ENCODE measurements at regions not wholly inside any gene's neighbourhood (a gene's known extent, or its start where the extent isn't known, plus 50 kb on each side); places are given as distances from the start of the nearest gene placed in this dataset.

GRCh38 chrX:9257718-9258420 is 207.0 kb upstream of the TBL1X start:
- Histone ChIP-seq H3K4me1 (no peaks in the 10 kb centered on the region), H3K27ac (no peak overlapping the region), H3K9me3 (no peaks in the 10 kb centered on the region), H3K4me3 (no peak overlapping the region), H3K36me3 (no peaks in the 10 kb centered on the region), H3K27me3 (no peaks in the 10 kb centered on the region)
- 74% methylated on average over 6 of the region's 6 CpGs for WGBS
- TF ChIP-seq EP300 (IDR thresholded peaks at IDR 0.05) (no peak), POLR2AphosphoS5 (IDR thresholded peaks at IDR 0.05) (no peak), CTCF (IDR thresholded peaks at IDR 0.05) (no peak), POLR2A (IDR thresholded peaks at IDR 0.05) (no peak)
- no peak for DNase-seq (ENCODE audit: low spot score in 2 of 2)

GRCh38 chrX:9258421-9259104 is 206.3 kb upstream of the TBL1X start:
- Histone ChIP-seq H3K36me3 (no peaks in the 10 kb centered on the region), H3K27ac (no peak overlapping the region), H3K9me3 (no peaks in the 10 kb centered on the region), H3K4me3 (no peak overlapping the region), H3K4me1 (no peaks in the 10 kb centered on the region), H3K27me3 (no peaks in the 10 kb centered on the region)
- DNase-seq (ENCODE audit: low spot score in 2 of 2) = no peak
- TF ChIP-seq POLR2A (IDR thresholded peaks at IDR 0.05) (no peak), POLR2AphosphoS5 (IDR thresholded peaks at IDR 0.05) (no peak), EP300 (IDR thresholded peaks at IDR 0.05) (no peak), CTCF (IDR thresholded peaks at IDR 0.05) (no peak)
- WGBS = 61% methylated on average over 3 of the region's 3 CpGs

GRCh38 chrX:9260603-9261002 is 204.3 kb upstream of the TBL1X start:
- Histone ChIP-seq H3K9me3 (no peaks in the 10 kb centered on the region), H3K27me3 (no peaks in the 10 kb centered on the region), H3K36me3 (no peaks in the 10 kb centered on the region), H3K4me1 (no peaks in the 10 kb centered on the region), H3K27ac (no peak overlapping the region), H3K4me3 (no peak overlapping the region)
- TF ChIP-seq POLR2AphosphoS5 (IDR thresholded peaks at IDR 0.05) (no peak), CTCF (IDR thresholded peaks at IDR 0.05) (no peak), EP300 (IDR thresholded peaks at IDR 0.05) (no peak), POLR2A (IDR thresholded peaks at IDR 0.05) (no peak)
- 56% methylated on average over 1 of the region's 1 CpG for WGBS
- no peak for DNase-seq (ENCODE audit: low spot score in 2 of 2)

GRCh38 chrX:9267415-9267814 is 197.4 kb upstream of the TBL1X start:
- H3K4me1 ChIP-seq = no peaks in the 10 kb centered on the region
- TF ChIP-seq EP300 (IDR thresholded peaks at IDR 0.05) (no peak), CTCF (IDR thresholded peaks at IDR 0.05) (no peak), POLR2AphosphoS5 (IDR thresholded peaks at IDR 0.05) (no peak), POLR2A (IDR thresholded peaks at IDR 0.05) (no peak)
- WGBS = 77% methylated on average over 6 of the region's 6 CpGs
- no peak for DNase-seq (ENCODE audit: low spot score in 2 of 2)
- no peaks in the 10 kb centered on the region for H3K9me3 ChIP-seq
- no peak overlapping the region for H3K4me3 ChIP-seq
- no peaks in the 10 kb centered on the region for H3K27me3 ChIP-seq
- H3K27ac ChIP-seq = no peak overlapping the region
- no peaks in the 10 kb centered on the region for H3K36me3 ChIP-seq

- no peak overlapping the region for H3K27ac ChIP-seq
- H3K4me3 ChIP-seq = no peak overlapping the region
- no peaks in the 10 kb centered on the region for H3K36me3 ChIP-seq
- DNase-seq (ENCODE audit: low spot score in 2 of 2) = no peak
- no peaks in the 10 kb centered on the region for H3K27me3 ChIP-seq
- H3K9me3 ChIP-seq = no peaks in the 10 kb centered on the region
- WGBS = 93% methylated on average over 4 of the region's 4 CpGs
- H3K4me1 ChIP-seq = no peaks in the 10 kb centered on the region
- TF ChIP-seq EP300 (IDR thresholded peaks at IDR 0.05) (no peak), POLR2A (IDR thresholded peaks at IDR 0.05) (no peak), POLR2AphosphoS5 (IDR thresholded peaks at IDR 0.05) (no peak), CTCF (IDR thresholded peaks at IDR 0.05) (no peak)
These were observed 195.7 kb upstream of the TBL1X start for GRCh38 chrX:9269134-9269533.

All from suprapubic skin (tissue), 4 donors.